ENCODE measurements at regions not wholly inside any gene's neighbourhood (a gene's known extent, or its start where the extent isn't known, plus 50 kb on each side); places are given as distances from the start of the nearest gene placed in this dataset.
A peak's percentile ranks its signal among the peaks of the same experiment; 100 is the strongest.

- DNase-seq (ENCODE audit: low read depth) = no peak
- TF ChIP-seq CTCF (IDR thresholded peaks at IDR 0.05; ENCODE audit: insufficient read depth, low read depth, low read length) = no peak
- no peak overlapping the region for H3K4me3 ChIP-seq (ENCODE audit: low read depth, low read length)
Observed at GRCh38 chr5:93179466-93179865, 401.6 kb downstream of the NR2F1-AS1 start.

GRCh38 chr5:93174930-93175329 lies 406.1 kb downstream of the NR2F1-AS1 start:
- TF ChIP-seq CTCF (IDR thresholded peaks at IDR 0.05; ENCODE audit: insufficient read depth, low read depth, low read length) = no peak
- DNase-seq (ENCODE audit: low read depth) = no peak

GRCh38 chr5:93165559-93165958 lies 415.5 kb downstream of the NR2F1-AS1 start:
- no peak overlapping the region for H3K4me3 ChIP-seq (ENCODE audit: low read depth, low read length)
- TF ChIP-seq CTCF (IDR thresholded peaks at IDR 0.05; ENCODE audit: insufficient read depth, low read depth, low read length) = no peak
- DNase-seq (ENCODE audit: low read depth) = no peak

More at GRCh38 chr5:93174930-93175329, 406.1 kb downstream of the NR2F1-AS1 start:
- no peak overlapping the region for H3K4me3 ChIP-seq (ENCODE audit: low read depth, low read length)

GRCh38 chr5:93164690-93165089 lies 416.3 kb downstream of the NR2F1-AS1 start:
- peak; percentile 86 for DNase-seq (ENCODE audit: low read depth)
- no peak overlapping the region for H3K4me3 ChIP-seq (ENCODE audit: low read depth, low read length)
- no peak for TF ChIP-seq CTCF (IDR thresholded peaks at IDR 0.05; ENCODE audit: insufficient read depth, low read depth, low read length)

GRCh38 chr5:93163010-93163663 lies 417.9 kb downstream of the NR2F1-AS1 start:
- peak; percentile 78 for DNase-seq (ENCODE audit: low read depth)
- TF ChIP-seq CTCF (IDR thresholded peaks at IDR 0.05; ENCODE audit: insufficient read depth, low read depth, low read length) = no peak
- no peak overlapping the region for H3K4me3 ChIP-seq (ENCODE audit: low read depth, low read length)

- TF ChIP-seq CTCF (IDR thresholded peaks at IDR 0.05; ENCODE audit: insufficient read depth, low read depth, low read length) = no peak
- peak; percentile 59 for DNase-seq (ENCODE audit: low read depth)
Observed at GRCh38 chr5:93161661-93162654, 419.1 kb downstream of the NR2F1-AS1 start.

More at GRCh38 chr5:93161661-93162654, 419.1 kb downstream of the NR2F1-AS1 start:
- no peak overlapping the region for H3K4me3 ChIP-seq (ENCODE audit: low read depth, low read length)
